ENCODE measurements at regions not wholly inside any gene's neighbourhood (a gene's known extent, or its start where the extent isn't known, plus 50 kb on each side); places are given as distances from the start of the nearest gene placed in this dataset.

GRCh38 chr1:213440766-213441165, 389.7 kb downstream of the RPS6KC1 start:
- no peaks in the 10 kb centered on the region for H3K4me1 Mint-ChIP-seq (ENCODE audit: low read depth)
- H3K27ac Mint-ChIP-seq: no peak overlapping the region
- H3K4me3 Mint-ChIP-seq (ENCODE audit: low read depth): no peak overlapping the region
- no peak for TF ChIP-seq CTCF (IDR thresholded peaks at IDR 0.05; ENCODE audit: unreplicated experiment)
- H3K36me3 Mint-ChIP-seq (ENCODE audit: insufficient read depth): no peaks in the 10 kb centered on the region
- H3K27me3 Mint-ChIP-seq: peaks cover 3% of the 10 kb centered on the region
- DNase-seq (ENCODE audit: low spot score, unreplicated experiment): no peak
- H3K9me3 Mint-ChIP-seq (ENCODE audit: low read depth): peaks cover 3% of the 10 kb centered on the region

DNA sequence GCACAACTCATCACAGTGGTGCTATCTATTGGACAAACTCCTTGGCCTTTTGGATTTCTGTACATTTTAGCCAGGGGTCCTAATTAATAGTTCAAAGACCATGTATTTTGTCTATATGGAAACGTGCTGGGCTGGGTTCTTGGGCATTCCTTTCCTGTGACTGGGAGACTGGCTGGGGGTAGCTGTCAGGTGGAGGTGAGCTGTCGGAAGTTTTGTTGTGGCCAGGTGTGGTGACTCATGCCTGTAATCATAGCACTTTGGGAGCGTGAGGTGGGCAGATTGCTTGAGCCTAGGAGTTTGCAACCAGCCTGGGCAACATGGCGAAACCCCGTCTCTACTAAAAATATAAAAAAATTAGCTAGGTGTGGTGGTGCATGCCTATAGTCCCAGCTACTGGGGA, 392.4 kb downstream of the RPS6KC1 start:
- H3K9me3 Mint-ChIP-seq (ENCODE audit: low read depth): no peaks in the 10 kb centered on the region
- H3K27me3 Mint-ChIP-seq: peaks cover 7% of the 10 kb centered on the region
- no peaks in the 10 kb centered on the region for H3K36me3 Mint-ChIP-seq (ENCODE audit: insufficient read depth)
- H3K27ac Mint-ChIP-seq: no peak overlapping the region
- H3K4me3 Mint-ChIP-seq (ENCODE audit: low read depth): no peak overlapping the region
- DNase-seq (ENCODE audit: low spot score, unreplicated experiment): no peak
- TF ChIP-seq CTCF (IDR thresholded peaks at IDR 0.05; ENCODE audit: unreplicated experiment): no peak
- no peaks in the 10 kb centered on the region for H3K4me1 Mint-ChIP-seq (ENCODE audit: low read depth)

DNA sequence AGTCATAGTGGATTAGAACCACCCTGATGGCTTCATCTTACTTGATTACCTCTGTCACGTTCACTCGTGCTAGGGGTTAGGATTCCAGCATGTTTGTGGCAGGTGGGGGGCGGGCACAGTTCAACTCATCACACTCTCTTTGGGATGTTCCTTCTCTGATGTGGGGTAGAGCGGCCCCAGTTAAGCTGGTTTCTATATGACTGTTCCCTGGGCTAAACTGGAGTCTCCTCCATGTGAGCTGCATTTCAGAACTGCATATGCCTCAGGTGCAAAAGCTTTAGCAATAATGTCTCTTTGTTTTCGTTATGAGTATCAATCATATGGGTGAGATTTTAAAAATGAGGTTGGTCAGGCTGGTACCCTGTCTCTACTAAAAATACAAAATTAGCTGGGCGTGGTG, 393.2 kb downstream of the RPS6KC1 start:
- DNase-seq (ENCODE audit: low spot score, unreplicated experiment): no peak
- no peak for TF ChIP-seq CTCF (IDR thresholded peaks at IDR 0.05; ENCODE audit: unreplicated experiment)
- H3K27me3 Mint-ChIP-seq: peaks cover 7% of the 10 kb centered on the region
- H3K36me3 Mint-ChIP-seq (ENCODE audit: insufficient read depth): no peaks in the 10 kb centered on the region
- no peak overlapping the region for H3K4me3 Mint-ChIP-seq (ENCODE audit: low read depth)
- no peaks in the 10 kb centered on the region for H3K9me3 Mint-ChIP-seq (ENCODE audit: low read depth)
- no peak overlapping the region for H3K27ac Mint-ChIP-seq
- H3K4me1 Mint-ChIP-seq (ENCODE audit: low read depth): no peaks in the 10 kb centered on the region

- Mint-ChIP-seq H3K27me3 (peaks cover 7% of the 10 kb centered on the region), H3K4me1 (ENCODE audit: low read depth) (no peaks in the 10 kb centered on the region), H3K27ac (no peak overlapping the region), H3K36me3 (ENCODE audit: insufficient read depth) (no peaks in the 10 kb centered on the region), H3K9me3 (ENCODE audit: low read depth) (no peaks in the 10 kb centered on the region), H3K4me3 (ENCODE audit: low read depth) (no peak overlapping the region)
- no peak for DNase-seq (ENCODE audit: low spot score, unreplicated experiment)
- TF ChIP-seq CTCF (IDR thresholded peaks at IDR 0.05; ENCODE audit: unreplicated experiment): no peak
Measured at GRCh38 chr1:213446496-213446895, 395.5 kb downstream of the RPS6KC1 start.

DNA sequence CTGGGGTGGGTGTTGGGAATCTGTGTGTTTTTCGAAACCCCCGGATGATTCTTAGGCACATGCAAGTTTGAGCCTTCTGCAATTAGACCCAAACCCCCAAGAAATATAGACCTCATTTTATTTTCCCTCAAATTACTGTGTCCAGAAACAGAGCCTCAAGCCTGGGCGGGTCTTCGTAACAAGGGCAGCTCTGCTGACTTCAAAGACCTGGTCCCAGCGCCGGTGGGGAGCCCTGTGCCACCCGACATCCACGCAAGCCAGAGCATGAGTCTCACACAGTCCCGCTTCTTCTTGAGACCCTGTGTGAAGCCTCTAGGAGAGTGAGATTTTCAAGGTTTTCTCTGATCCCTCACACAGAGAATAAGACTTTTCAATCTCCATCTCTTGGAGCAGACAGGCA, 397.3 kb downstream of the RPS6KC1 start:
- TF ChIP-seq CTCF (IDR thresholded peaks at IDR 0.05; ENCODE audit: unreplicated experiment): no peak
- Mint-ChIP-seq H3K4me1 (ENCODE audit: low read depth) (peaks cover 7% of the 10 kb centered on the region), H3K36me3 (ENCODE audit: insufficient read depth) (no peaks in the 10 kb centered on the region), H3K27me3 (peaks cover 13% of the 10 kb centered on the region), H3K4me3 (ENCODE audit: low read depth) (no peak overlapping the region), H3K27ac (no peak overlapping the region), H3K9me3 (ENCODE audit: low read depth) (no peaks in the 10 kb centered on the region)
- DNase-seq (ENCODE audit: low spot score, unreplicated experiment): no peak

Data from progenitor cell of endocrine pancreas (in vitro differentiated cells).